ENCODE measurements at regions not wholly inside any gene's neighbourhood (a gene's known extent, or its start where the extent isn't known, plus 50 kb on each side); places are given as distances from the start of the nearest gene placed in this dataset.

DNA sequence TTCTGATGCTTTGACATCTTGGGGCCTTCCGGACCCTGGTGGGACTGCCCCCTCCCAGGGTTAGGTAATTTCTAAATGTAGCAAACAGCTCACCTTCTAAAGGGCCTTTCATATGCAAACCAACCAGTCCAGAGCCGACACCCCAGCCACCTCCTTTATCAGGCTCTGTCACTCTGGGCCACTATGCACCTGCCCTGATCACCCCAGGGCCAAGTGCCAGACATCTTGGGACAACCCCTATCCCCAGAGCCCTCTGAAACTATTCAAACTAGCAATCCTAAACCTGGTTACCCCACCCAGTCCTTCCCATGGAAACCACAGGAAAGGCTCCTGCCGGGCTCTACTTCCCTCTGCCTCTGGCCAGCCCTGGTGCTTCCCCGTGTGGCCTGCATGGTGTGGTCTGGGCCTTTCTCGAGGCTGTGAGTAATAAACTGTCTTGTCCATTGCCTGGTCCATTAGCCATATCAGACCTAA lies 91.2 kb upstream of the TNRC6C start:
- no peak for DNase-seq

DNA sequence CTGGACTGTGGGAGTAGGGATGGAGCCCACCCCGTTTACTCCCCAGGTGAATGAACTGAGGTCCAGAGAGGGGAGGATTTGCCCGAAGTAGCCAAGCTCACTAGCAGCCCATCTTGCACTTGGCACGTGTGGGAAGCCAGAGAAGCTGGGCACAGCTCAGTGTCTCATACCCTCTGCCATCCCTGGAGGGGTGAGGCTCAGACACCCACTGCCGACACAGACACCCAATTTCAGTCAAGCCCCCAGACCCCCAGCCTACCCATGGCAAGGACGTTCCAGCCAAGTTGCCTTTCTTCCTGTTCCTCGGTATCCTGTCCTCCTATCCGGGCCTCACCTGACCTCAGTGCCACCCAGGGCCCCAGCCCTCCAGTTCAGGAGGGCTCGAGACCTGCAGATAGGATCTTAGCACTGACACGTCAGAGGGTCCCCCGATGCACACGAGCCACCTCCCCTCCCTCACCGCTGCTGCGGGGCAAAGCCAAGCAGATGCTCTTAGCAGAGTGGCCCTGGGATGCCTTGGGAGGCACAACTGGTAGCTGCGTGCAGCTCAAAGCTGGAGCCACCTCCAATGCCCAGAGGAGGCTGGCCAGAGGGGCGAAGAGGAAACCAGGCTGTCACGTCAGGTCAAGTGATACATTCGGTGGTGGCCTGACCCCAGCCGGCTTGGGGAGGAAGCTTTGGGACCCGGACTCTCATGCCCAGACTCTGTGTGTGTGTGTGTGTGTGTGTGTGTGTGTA lies 90.4 kb upstream of the TNRC6C start:
- no peak for DNase-seq

DNA sequence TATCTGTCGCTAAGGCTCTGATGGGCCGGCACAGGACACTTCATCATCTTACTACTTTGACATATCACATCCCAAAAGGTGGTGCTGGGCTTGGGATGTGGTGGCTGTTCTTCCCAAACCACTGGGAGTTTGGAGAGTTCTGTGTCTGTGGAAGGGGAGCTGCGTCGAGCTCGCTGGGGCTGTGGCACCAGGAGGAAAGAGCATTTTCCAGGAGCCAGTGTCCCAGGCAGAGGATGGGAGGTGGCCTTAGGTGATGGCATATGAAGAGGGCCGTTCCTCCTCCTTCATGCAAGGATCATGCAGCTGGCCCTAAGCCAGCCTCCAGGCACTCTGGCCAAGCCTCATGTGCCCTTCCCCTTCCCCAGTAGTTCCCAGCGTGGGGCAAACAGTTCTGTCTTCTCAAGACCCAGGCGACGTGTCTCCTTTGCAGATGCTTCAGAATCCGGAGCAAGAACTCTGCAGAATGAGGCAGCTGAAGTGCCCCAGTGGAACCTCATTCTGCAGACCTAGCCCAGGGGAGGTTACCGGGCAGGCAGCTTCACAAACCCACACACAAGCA lies 89.4 kb upstream of the TNRC6C start:
- DNase-seq: no peak

DNA sequence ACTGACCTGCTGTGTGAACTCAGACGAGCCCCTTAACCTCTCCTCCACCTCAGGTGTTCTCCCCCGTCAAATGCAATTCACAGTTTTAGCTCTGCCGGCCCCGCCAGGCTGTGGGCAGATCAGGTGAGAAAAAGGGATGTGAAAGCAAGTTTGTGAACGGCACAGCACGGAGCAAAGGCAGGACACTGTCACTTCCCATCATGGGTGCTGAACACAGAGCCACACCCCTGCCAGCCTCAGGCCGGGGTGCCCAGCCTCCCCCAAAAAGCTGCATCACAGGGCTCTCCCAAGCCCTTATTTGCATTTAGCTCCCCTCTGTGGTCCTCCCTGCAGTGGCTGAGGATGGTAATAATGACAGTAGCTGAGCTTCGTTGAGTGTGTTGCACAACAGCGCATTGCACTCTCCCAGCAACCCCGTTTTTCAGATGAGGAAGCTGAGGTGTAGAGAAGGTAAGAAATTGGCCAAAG lies 88.8 kb upstream of the TNRC6C start:
- no peak for DNase-seq

DNA sequence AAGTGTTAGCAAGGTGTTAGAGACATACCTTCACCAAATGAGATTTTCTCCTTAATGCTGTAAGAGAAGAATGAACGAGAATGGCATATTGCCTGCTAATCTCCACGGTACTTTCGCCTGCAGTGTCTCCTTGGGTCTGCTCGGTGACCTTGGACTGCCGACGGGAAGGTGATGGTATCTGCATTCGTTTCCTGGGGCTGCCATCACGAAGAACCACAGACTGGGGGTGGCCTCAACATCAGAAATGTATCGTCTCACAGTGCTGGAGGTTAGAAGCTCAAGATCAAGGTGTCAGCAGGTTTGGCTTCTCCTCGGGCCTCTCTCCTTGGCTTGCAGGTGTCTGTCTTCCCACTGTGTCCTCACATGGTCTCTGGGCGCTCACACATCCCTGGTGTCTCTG lies 86.3 kb upstream of the TNRC6C start:
- DNase-seq: no peak

DNA sequence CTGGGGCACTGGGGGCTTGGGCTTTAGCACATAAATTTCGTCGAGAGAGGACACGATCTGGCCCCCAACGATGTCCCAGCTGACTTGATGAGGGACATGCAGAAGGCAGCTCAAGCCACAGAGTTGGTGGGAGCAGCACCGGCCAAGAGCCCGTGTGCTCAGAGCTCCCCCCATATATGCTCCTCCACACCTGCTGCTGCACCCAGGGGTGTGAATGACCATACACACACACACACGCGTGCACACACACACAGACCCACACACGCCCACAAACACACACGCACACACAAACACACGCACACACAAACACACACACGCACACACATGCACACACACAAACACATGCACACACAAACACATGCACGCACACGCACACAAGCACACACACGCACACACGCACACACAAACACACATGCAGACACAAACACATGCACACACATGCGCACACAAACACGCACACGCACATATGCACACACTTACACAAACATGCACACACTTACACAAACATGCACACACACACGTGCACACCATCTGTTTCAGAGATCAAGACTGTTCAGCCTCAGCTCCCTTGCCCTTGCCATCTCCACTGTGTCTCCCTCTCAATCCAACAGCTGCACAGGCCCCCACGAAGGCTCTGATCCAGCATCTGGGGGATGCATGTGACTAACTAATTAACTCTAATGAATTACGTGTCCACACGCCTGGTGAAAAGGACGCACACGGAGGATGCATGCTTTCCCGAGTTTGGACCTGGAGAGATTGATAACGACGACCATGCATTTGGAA lies 85.6 kb upstream of the TNRC6C start:
- DNase-seq: no peak

DNA sequence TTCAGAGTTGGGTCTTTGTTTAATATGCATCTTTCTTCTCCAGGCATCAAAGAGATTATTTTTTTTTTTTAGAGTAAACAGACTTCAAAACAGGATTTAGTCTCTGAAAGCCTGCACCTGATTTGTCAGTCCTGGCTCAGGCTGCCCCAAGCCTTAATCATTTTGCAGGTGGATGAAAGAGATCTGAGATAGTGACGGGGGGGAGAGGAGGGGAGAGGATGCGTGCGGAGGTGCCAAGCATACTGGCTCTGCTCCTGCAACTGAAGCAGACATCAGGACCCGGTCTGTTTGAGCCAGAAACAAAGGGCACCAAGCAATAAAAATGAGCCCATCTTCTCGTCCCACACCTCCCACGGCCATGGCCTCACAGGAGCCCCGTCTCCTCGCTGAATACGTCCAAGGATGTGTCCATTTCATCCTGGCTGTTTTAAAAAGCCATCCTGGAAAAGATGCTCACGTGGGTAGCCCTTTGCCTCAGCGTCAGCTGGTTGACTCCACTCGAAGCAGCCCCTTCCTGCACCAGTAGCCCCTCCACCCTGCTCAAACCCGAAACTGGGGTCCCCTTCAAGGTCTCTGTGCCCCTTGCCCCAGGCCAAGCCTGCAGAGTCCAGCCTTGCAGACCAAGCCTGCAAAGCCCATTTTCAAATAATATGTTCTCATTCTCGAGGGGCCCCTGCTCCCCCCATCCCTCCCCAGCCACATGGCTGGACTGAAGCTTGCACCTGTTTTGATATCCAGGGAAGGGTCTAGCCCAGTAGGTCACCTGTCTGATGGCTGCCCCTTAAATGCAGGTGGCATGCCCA lies 84.8 kb upstream of the TNRC6C start:
- DNase-seq: no peak

DNA sequence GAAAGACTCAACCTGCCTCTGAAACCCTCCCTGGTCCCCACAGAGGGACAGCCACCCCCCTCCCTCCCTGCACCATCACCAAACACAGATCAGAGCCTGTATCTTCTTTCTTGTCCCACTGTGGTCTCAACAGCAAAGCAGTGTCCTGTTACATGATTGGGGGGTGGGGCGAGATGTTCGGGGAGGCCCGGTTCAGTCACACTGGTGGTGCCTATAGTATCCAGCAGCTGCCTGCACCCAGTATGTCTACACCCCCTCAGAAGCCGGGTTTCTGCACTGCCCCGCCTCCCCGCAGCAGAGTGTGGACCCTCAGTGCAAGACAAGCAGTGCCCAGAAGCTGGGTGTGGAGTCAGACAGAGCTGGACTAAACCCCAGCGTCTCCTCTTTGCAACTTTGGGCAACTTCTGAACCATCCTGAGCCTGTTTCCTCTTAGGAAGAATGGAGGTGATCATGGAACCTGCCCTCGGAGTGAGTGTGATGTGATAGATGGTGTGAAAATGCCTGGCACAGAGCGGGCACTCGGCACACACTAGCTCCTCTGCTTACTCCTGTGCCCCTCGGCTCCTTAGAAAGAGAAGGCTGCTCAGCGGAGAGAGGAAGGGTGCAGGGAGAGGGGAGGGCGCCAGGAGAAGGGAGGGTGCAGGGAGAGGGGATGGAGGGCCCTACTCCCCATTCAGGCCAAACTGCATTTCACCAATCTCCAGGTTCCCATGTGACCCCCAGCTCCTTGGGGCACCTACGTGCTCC lies 84.0 kb upstream of the TNRC6C start:
- DNase-seq: no peak

DNA sequence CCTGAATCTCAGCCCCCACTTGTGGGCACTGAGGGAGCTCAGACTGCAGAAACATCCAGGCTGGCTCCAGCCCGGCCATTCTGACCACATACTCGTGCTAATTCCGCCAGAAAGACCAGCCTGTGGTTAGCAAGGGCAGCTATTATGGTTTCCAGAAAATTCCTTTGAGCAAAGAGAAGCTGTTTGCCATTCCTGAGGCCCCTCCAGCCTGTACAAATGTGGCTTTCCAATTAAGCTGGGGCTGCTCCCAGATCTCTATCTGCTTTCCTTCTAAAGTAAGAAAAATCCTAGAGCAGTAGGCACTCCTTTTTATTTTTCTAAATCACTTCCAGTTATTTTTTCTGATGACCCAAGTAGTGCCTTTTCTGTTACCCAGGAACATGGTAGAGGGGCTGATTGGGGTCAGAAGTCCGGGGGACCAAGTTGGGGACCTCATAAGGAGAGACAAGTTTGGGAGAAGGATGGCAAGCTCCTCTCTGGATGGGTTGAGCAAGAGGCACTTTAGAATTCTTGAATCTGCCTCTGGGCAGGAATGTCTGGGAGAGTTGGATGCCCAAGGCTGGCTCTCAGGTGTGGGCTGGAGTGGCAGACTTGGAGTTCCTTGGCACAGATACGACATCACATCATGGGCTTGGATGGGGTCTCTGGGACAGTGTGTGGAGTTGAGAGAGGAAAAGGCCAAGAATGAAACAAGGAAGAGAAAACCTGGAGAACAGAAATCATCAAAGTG lies 83.3 kb upstream of the TNRC6C start:
- DNase-seq: no peak

DNA sequence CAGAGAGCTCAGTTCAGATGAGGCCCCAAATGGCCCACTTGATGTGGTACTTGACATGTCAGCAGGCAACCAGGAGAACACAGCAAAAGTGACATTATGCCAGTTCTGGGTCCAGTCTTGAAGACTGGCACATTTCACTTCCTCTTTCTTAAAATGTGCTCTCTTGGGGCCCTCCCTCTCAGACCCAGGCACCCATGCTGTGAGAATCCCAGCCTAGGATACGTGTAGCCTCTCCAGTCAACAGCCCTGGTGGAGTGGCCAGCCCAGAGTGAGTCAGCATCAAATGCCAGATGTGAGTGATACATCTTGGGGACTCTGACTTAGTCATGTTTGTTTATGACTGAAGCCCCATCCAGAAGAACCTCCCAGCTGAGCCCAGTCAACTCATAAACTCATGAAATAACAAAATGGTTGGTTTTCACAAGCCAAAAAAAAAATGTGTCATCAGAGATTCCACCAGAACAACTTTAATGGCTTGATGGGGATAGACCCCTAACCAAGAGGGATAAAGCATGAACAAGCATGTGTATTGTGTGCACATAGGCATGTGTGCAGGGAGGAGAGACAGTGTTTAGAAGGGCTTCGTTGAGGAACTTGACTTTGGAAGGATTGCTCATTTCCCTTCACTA lies 82.5 kb upstream of the TNRC6C start:
- DNase-seq: no peak

DNA sequence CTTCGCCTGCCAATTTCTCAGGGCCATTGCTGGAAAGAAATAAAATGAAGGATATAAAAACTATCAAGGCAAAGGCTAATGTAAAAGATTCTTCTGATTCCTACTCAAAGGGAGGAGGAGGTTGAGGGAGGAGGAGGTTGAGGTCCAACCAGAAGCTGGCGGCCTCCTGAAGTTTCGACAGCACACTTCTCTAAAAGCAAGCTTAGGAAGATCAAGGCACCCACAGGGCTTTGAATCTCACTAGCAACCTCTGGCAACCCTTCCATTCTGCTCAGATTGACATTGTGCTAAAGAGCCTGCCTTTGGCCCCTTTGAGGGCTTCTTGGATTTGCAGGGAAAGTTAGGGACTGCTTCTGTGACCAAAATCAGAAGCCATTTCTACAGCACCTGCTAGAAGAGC lies 81.5 kb upstream of the TNRC6C start:
- no peak for DNase-seq

DNA sequence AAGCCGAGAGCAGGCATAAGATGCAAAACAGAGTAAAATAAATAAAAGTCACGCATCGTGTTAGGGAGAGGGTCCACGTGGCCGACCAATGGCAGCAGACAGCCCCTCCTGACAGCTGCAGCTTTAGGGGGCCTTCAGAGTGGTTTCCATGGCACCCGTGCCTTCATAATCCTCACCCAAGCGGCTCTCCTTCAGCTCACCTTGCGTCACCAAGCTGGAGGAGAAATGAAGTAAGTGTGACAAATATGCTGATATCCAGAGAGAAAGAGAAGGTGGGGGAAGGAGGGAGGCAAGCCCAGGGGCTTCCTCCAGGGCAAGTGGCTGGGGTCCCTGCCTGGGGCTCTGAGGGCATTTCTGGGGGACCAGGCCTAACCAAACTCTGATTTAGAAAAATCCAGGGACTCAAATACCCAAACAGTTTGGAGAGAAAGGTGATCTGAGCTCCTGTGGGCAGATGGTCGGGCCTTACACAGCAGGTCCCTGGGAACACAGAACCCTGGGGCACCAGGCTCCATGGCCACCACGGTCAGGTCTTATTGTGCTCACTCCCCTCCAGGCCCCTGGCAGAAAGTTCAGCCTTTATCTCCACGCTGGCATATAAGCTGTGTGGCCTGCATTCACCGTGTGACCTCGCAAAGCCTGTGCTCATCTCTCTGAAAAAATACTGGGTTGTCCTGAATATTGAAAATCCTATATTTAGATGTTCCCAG lies 80.7 kb upstream of the TNRC6C start:
- DNase-seq: no peak

DNA sequence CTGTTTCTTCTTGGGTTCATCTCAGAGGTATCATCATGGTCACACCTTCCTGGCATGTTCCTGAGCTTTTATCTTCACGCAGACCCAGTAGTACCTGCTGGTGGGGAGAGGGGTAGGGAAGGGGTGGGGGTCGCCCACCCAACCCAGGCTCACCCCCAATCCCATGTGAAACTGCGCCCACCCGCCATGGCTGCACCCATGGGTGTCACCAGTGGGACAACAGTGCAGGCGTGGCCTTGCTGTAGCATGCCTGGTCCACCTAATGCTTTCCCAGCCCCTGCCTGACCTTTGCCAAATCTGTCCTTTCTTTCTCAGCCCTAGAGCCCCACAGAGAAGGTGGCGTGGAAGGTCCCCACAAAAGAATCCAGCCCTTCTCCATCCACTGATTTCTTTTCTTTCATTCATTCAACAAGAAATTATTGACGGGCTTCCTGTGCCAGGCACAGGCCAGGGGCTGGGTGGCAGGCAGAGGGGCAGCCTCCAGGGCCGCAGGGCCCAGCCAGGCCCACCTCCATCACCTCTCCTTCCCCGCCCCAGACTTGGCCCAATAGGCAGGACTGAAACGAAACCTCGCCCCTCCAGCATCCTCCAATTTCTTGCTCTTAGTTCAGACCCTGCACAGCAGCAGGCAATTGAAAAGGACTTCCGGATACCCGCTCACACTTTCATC lies 79.1 kb upstream of the TNRC6C start:
- no peak for DNase-seq

DNA sequence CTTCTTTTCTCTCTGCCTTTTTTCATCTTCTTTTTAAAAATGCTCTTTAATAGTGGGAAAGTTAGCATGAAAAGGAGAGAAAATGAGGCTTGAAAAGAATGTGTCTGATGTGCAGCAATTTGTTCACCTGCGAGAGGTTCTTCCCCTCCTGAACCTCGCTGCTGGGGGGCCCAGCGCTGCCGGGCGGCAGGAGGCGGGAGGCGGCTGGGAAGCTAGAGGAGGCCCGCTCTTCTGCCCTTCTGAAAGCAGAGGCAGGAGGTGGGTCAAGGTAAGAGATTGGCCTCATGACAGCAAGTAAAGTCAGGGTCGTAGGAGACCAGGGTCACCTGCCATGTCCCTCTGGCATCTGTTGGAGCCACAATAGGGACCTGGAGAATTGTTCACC lies 78.6 kb upstream of the TNRC6C start:
- DNase-seq: no peak

DNA sequence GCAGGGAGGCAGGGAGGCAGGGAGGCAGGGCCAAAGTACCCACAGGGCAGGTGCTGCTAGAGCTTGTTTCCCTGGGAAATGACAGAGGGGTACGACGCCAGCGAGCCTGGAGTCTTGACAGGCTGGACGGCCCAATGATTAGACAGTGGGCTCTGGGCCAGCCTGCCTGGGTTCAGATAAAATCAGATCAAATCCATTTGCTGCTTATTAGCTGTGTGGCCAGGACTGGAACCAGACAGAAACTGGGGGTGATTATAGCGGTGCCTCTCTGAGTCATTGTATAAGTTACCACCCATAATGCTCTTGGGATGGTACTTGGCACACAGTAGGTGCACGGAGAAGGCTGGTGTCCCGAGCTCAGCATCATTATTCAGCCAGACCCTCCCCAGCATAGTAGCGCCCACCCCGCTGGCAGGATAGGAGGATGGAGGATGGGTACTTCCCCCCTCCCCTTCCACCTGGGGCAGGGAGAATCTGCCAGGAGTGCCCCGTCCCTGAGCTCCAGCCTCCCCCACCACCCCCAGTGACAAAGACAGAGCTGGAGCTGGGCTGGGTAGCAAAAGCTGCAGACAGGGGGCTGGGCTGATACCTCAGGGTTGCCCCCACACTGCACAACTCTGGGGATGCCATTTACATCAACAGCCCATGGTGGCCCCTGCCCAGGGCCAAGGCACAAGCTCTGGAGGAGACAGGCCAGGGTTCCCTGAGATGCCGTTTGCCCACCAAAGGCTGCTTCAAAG lies 77.6 kb upstream of the TNRC6C start:
- DNase-seq: no peak

DNA sequence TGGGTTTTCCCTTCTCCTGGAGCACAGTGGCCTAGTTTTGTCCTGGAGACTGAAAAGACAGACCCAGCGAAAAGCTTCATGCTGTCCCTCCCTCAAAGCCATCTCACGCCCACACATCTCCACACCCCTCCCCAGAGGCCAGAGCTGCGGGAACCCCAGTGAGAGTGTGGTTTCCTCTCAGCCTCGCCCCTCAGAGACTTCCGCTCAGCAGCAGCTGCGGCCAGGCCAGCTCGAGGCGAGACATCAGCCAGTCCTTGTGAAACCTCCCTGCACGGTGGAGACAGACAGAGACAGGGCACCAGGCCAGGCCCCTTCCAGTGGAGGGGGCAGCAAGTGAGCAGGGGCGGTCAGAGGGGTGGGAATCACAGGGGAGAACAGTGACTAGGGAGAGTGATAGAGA lies 77.0 kb upstream of the TNRC6C start:
- DNase-seq: no peak

DNA sequence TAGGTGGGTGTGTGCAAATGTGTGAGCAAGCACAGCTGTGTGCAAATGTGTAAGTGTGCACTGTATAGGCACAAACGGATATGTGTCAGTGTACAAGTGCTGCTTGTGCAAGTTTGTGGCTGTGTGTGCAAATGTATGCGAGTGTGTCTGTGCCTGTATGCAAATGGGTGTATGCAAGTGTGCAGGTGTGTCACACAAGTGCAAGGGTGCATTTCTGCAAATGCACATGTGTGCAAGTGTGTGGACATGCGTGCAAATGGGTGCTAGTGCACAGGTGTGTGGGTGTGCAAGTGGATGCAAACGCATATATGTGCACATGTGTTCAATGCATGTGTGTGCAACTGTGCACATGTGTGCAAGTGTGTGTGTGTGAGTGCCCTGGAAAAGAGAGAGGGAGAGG lies 76.5 kb upstream of the TNRC6C start:
- DNase-seq: no peak

DNA sequence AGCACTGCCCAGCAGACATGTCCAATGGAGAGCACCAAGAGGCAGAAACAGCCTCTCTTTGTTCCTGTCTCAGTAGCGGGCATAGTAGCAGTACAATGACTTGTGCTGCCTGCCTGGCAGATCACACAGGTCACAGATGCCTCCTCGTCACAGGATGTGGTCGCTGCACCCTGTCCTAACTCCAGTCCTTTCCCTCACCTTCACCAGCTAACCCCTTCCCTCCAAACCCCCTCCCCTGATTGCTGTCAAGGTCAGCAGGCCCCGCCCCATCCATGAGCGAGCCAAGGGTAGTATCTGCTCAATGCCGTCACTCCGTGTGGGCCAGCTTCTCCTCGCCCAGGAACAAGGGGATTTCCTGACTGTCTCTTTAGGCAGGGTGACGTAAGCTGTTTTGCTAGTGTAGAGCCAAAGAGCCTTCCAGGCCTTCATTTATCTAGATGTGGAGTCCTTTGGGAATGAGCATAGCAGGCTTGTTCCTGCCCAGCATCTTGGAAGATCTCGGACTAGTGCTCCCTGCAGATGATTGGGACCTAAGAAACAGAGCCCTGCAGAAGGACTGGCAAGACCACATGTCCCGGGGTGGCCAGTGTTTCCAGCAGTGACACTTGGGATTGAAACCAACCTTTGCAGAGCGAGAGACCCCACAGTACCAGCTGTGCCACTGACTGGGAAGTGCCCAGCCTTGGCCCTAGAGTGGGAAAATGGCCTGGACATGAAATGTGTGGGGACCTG lies 75.9 kb upstream of the TNRC6C start:
- no peak for DNase-seq
